ENCODE measurements at regions not wholly inside any gene's neighbourhood (a gene's known extent, or its start where the extent isn't known, plus 50 kb on each side); places are given as distances from the start of the nearest gene placed in this dataset.

DNA sequence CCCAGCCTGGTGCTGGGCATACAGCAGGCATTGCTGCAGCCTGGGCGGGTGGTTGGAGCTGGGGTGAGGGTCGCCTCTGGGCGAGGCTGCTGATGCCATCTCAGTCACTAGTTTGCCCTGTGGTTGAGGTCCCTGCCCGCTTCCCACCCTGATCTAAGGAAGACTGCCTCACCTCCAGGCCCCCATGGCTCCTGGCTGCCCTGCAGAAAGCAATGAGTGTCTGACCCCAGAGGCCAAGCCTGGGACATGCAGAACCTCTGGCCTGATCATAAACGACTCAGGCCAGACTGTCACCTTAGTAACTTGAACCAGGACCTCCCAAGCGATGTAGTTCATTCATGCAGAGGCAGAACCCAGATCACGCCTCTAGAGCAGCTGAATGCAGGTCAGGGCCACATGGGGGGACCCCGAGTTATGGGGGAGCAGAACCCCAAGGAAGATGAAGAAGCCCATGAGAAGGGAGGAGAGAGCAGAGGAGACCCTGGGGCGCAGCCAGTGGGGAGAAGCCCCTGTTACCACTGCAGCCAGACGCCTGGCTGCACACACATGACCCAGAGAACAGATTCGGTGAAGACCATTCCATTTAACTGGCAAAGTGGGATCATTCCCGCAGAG, 213.9 kb downstream of the TBC1D2B start:
- POLR2A ChIA-PET: no interaction called here
- H3K4me3 ChIP-seq (ENCODE audit: low read depth, low read length): no peak overlapping the region
- H3K9me3 ChIP-seq (ENCODE audit: control insufficient read depth, insufficient read depth, low read depth, low read length): no peaks in the 10 kb centered on the region
- no peak overlapping the region for H3K27ac ChIP-seq (ENCODE audit: extremely low read depth, low read depth, low read length)
- H3K4me1 ChIP-seq (ENCODE audit: control insufficient read depth, insufficient read depth, low read length): no peaks in the 10 kb centered on the region
- H3K36me3 ChIP-seq (ENCODE audit: control insufficient read depth in 2 of 2, insufficient read depth in 1 of 2, low read length in 2 of 2): no peaks in the 10 kb centered on the region
- CTCF ChIA-PET: interaction anchor here (0.6 kb wide), 2 partner anchors 9 to 47 kb away, joined by 3 read pairs; no protein-coding TSS in a partner anchor
- TF ChIP-seq ZNF416 (tag by site-specific recombination; IDR thresholded peaks at IDR 0.05) (no peak), ZNF510 (tag by site-specific recombination; IDR thresholded peaks at IDR 0.05; ENCODE audit: insufficient replicate concordance) (no peak)

DNA sequence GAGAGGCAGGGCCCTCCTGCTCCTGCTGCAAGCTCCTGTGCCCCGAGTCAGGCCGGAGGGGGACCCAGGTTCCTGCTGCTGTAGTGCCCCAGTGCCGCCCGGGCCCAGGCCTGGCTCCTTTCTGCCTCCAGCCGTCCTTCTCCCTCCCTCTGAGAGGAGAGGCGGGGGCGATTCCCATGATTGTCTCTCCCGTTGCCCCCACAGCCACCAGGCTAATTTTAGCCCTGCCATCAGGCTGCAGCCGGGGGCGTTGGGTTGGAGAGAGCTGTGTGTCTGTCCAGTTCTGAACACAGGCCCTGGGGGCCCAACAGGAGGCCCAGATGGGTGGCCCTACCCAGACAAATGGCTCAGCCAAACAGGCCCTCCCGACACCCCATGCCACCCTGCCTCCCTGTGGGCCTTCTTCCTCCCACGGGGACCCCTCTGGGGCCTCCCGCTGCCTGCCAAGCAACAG, 214.8 kb downstream of the TBC1D2B start:
- Histone ChIP-seq H3K36me3 (ENCODE audit: control insufficient read depth in 2 of 2, insufficient read depth in 1 of 2, low read length in 2 of 2) (no peaks in the 10 kb centered on the region), H3K9me3 (ENCODE audit: control insufficient read depth, insufficient read depth, low read depth, low read length) (no peaks in the 10 kb centered on the region), H3K4me1 (ENCODE audit: control insufficient read depth, insufficient read depth, low read length) (no peaks in the 10 kb centered on the region), H3K27ac (ENCODE audit: extremely low read depth, low read depth, low read length) (no peak overlapping the region), H3K4me3 (ENCODE audit: low read depth, low read length) (no peak overlapping the region)
- ChIA-PET CTCF (interaction anchor here (1.6 kb wide), 1 partner anchor 13 kb away, joined by 5 read pairs; no protein-coding TSS in a partner anchor), POLR2A (interaction anchor here (0.5 kb wide), 1 partner anchor 22 kb away, joined by 4 read pairs; no protein-coding TSS in a partner anchor)
- TF ChIP-seq, protein P1, sequence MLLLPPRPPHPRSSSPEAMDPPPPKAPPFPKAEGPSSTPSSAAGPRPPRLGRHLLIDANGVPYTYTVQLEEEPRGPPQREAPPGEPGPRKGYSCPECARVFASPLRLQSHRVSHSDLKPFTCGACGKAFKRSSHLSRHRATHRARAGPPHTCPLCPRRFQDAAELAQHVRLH (tag by site-specific recombination; IDR thresholded peaks at IDR 0.05): no peak
- TF ChIP-seq ZSCAN16 (tag by site-specific recombination; IDR thresholded peaks at IDR 0.05): no peak
- peak; percentile 90 for TF ChIP-seq ZIC2 (tag by site-specific recombination; IDR thresholded peaks at IDR 0.05)
- TF ChIP-seq GLIS2 (tag by site-specific recombination; IDR thresholded peaks at IDR 0.05): peak; percentile 52; the same call in 1 of the 2 replicates
- peak; percentile 86 for TF ChIP-seq EGR2 (tag by site-specific recombination; IDR thresholded peaks at IDR 0.05; ENCODE audit: low read depth)
- peak; percentile 90 for TF ChIP-seq ZFHX2 (tag by site-specific recombination; conservative IDR thresholded peaks at IDR 0.05)
- no peak for TF ChIP-seq ZNF366 (tag by site-specific recombination; conservative IDR thresholded peaks at IDR 0.05)
- TF ChIP-seq, protein P2, sequence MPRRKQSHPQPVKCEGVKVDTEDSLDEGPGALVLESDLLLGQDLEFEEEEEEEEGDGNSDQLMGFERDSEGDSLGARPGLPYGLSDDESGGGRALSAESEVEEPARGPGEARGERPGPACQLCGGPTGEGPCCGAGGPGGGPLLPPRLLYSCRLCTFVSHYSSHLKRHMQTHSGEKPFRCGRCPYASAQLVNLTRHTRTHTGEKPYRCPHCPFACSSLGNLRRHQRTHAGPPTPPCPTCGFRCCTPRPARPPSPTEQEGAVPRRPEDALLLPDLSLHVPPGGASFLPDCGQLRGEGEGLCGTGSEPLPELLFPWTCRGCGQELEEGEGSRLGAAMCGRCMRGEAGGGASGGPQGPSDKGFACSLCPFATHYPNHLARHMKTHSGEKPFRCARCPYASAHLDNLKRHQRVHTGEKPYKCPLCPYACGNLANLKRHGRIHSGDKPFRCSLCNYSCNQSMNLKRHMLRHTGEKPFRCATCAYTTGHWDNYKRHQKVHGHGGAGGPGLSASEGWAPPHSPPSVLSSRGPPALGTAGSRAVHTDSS (tag by site-specific recombination; IDR thresholded peaks at IDR 0.05): no peak
- no peak for TF ChIP-seq ZNF48 (tag by site-specific recombination; IDR thresholded peaks at IDR 0.05)
- TF ChIP-seq MEIS1 (CRISPR knock-in tag; IDR thresholded peaks at IDR 0.05; ENCODE audit: borderline replicate concordance): no peak
- no peak for TF ChIP-seq ZNF426 (tag by site-specific recombination; IDR thresholded peaks at IDR 0.05)
- TF ChIP-seq SP2 (tag by site-specific recombination; IDR thresholded peaks at IDR 0.05): no peak
- TF ChIP-seq, protein P3, sequence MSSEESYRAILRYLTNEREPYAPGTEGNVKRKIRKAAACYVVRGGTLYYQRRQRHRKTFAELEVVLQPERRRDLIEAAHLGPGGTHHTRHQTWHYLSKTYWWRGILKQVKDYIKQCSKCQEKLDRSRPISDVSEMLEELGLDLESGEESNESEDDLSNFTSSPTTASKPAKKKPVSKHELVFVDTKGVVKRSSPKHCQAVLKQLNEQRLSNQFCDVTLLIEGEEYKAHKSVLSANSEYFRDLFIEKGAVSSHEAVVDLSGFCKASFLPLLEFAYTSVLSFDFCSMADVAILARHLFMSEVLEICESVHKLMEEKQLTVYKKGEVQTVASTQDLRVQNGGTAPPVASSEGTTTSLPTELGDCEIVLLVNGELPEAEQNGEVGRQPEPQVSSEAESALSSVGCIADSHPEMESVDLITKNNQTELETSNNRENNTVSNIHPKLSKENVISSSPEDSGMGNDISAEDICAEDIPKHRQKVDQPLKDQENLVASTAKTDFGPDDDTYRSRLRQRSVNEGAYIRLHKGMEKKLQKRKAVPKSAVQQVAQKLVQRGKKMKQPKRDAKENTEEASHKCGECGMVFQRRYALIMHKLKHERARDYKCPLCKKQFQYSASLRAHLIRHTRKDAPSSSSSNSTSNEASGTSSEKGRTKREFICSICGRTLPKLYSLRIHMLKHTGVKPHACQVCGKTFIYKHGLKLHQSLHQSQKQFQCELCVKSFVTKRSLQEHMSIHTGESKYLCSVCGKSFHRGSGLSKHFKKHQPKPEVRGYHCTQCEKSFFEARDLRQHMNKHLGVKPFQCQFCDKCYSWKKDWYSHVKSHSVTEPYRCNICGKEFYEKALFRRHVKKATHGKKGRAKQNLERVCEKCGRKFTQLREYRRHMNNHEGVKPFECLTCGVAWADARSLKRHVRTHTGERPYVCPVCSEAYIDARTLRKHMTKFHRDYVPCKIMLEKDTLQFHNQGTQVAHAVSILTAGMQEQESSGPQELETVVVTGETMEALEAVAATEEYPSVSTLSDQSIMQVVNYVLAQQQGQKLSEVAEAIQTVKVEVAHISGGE (tag by site-specific recombination; conservative IDR thresholded peaks at IDR 0.05; ENCODE audit: low read depth): no peak
- TF ChIP-seq, protein P4, sequence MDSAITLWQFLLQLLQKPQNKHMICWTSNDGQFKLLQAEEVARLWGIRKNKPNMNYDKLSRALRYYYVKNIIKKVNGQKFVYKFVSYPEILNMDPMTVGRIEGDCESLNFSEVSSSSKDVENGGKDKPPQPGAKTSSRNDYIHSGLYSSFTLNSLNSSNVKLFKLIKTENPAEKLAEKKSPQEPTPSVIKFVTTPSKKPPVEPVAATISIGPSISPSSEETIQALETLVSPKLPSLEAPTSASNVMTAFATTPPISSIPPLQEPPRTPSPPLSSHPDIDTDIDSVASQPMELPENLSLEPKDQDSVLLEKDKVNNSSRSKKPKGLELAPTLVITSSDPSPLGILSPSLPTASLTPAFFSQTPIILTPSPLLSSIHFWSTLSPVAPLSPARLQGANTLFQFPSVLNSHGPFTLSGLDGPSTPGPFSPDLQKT (IDR thresholded peaks at IDR 0.05; ENCODE audit: borderline replicate concordance, low read depth, low read length): no peak
- no peak for TF ChIP-seq ZNF514 (tag by site-specific recombination; IDR thresholded peaks at IDR 0.05)
- TF ChIP-seq, protein P5, sequence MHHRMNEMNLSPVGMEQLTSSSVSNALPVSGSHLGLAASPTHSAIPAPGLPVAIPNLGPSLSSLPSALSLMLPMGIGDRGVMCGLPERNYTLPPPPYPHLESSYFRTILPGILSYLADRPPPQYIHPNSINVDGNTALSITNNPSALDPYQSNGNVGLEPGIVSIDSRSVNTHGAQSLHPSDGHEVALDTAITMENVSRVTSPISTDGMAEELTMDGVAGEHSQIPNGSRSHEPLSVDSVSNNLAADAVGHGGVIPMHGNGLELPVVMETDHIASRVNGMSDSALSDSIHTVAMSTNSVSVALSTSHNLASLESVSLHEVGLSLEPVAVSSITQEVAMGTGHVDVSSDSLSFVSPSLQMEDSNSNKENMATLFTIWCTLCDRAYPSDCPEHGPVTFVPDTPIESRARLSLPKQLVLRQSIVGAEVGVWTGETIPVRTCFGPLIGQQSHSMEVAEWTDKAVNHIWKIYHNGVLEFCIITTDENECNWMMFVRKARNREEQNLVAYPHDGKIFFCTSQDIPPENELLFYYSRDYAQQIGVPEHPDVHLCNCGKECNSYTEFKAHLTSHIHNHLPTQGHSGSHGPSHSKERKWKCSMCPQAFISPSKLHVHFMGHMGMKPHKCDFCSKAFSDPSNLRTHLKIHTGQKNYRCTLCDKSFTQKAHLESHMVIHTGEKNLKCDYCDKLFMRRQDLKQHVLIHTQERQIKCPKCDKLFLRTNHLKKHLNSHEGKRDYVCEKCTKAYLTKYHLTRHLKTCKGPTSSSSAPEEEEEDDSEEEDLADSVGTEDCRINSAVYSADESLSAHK (tag by site-specific recombination; IDR thresholded peaks at IDR 0.05): no peak
- TF ChIP-seq ZNF274 (IDR thresholded peaks at IDR 0.05; ENCODE audit: low read length): no peak
- no peak for TF ChIP-seq ZNF274 (tag by site-specific recombination; IDR thresholded peaks at IDR 0.05; ENCODE audit: borderline replicate concordance)
- TF ChIP-seq, protein P6, sequence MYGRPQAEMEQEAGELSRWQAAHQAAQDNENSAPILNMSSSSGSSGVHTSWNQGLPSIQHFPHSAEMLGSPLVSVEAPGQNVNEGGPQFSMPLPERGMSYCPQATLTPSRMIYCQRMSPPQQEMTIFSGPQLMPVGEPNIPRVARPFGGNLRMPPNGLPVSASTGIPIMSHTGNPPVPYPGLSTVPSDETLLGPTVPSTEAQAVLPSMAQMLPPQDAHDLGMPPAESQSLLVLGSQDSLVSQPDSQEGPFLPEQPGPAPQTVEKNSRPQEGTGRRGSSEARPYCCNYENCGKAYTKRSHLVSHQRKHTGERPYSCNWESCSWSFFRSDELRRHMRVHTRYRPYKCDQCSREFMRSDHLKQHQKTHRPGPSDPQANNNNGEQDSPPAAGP (tag by site-specific recombination; IDR thresholded peaks at IDR 0.05): no peak
- TF ChIP-seq ZNF311 (tag by site-specific recombination; IDR thresholded peaks at IDR 0.05; ENCODE audit: borderline replicate concordance): no peak
- no peak for TF ChIP-seq ZBTB48 (tag by site-specific recombination; IDR thresholded peaks at IDR 0.05)

Measured in HEK293 (cell line).